ENCODE measurements at regions not wholly inside any gene's neighbourhood (a gene's known extent, or its start where the extent isn't known, plus 50 kb on each side); places are given as distances from the start of the nearest gene placed in this dataset.

DNA sequence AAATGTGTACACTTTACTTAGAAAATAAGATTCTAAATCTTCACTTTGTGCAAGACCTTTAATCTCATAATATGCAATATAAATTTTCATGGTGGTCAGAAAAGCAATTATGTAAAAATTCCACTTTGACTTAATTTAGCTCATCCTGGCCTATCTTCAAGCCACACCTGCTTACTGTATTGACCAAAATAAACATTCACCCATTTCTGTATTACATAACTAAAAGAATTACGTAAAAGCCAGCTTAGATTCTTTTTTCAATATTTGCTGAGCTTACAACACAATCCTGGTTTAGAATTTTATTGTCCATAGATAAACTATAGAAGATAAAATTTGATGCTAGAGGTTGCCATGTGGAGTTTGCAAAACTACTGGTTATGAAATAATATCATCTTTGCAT lies 172.9 kb upstream of the GRM3 start:
- TF ChIP-seq, protein P1, sequence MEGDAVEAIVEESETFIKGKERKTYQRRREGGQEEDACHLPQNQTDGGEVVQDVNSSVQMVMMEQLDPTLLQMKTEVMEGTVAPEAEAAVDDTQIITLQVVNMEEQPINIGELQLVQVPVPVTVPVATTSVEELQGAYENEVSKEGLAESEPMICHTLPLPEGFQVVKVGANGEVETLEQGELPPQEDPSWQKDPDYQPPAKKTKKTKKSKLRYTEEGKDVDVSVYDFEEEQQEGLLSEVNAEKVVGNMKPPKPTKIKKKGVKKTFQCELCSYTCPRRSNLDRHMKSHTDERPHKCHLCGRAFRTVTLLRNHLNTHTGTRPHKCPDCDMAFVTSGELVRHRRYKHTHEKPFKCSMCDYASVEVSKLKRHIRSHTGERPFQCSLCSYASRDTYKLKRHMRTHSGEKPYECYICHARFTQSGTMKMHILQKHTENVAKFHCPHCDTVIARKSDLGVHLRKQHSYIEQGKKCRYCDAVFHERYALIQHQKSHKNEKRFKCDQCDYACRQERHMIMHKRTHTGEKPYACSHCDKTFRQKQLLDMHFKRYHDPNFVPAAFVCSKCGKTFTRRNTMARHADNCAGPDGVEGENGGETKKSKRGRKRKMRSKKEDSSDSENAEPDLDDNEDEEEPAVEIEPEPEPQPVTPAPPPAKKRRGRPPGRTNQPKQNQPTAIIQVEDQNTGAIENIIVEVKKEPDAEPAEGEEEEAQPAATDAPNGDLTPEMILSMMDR (IDR thresholded peaks at IDR 0.05): no peak
- no peak for TF ChIP-seq POLR2A (IDR thresholded peaks at IDR 0.05)
